GM18519 (cell line): ENCODE measurements at regions not wholly inside any gene's neighbourhood (a gene's known extent, or its start where the extent isn't known, plus 50 kb on each side); places are given as distances from the start of the nearest gene placed in this dataset.
A peak's percentile ranks its signal among the peaks of the same experiment; 100 is the strongest.
"Not testable (repeated sequence)": the region's sequence is repeated elsewhere in the genome, so short reads cannot be mapped to it uniquely, and the experiment has no call there.

Source experiments
- ATAC-seq: cut with Tn5 transposase; IDR thresholded peaks from one replicate; pipeline ENCODE4 v1.9.1; 2021; ENCODE audit warnings: mild to moderate bottlenecking, moderate library complexity; ENCODE audit not compliant: unreplicated experiment, low FRiP score

- ATAC-seq = not testable (repeated sequence)
Observed at GRCh38 chr10:48102410-48103146, 103.0 kb upstream of the FAM25C start.

- ATAC-seq = not testable (repeated sequence)
Observed at GRCh38 chr10:48098854-48099253, 99.3 kb upstream of the FAM25C start.

- not testable (repeated sequence) for ATAC-seq
Observed at GRCh38 chr10:48090706-48091105, 91.1 kb upstream of the FAM25C start.

GRCh38 chr10:48088087-48088486 is 88.5 kb upstream of the FAM25C start:
- ATAC-seq = not testable (repeated sequence)

GRCh38 chr10:48084446-48084845 is 84.9 kb upstream of the FAM25C start:
- ATAC-seq = not testable (repeated sequence)

GRCh38 chr10:48071228-48071627 is 71.6 kb upstream of the FAM25C start:
- not testable (repeated sequence) for ATAC-seq

- ATAC-seq = peak; percentile 98
Observed at GRCh38 chr10:48063944-48064625, 64.5 kb upstream of the FAM25C start.

- not testable (repeated sequence) for ATAC-seq
Observed at GRCh38 chr10:48055395-48055794, 55.8 kb upstream of the FAM25C start.
